PC-9 (cell line): ENCODE measurements at regions not wholly inside any gene's neighbourhood (a gene's known extent, or its start where the extent isn't known, plus 50 kb on each side); places are given as distances from the start of the nearest gene placed in this dataset.

Experiments
- CTCF ChIP-seq: fragments of 200-600 bp; sonication (generic); conservative IDR thresholded peaks from 2 replicates; pipeline ENCODE4 v1.6.1; 2017; ENCODE audit warnings: mixed run types, antibody characterized with exemption, mild to moderate bottlenecking, moderate library complexity
- EZH2 ChIP-seq: fragments of 200-600 bp; sonication (generic); IDR thresholded peaks from 2 replicates; pipeline ENCODE4 v1.8.0; 2017; ENCODE audit warnings: antibody characterized with exemption, low read depth

GRCh38 chr2:100195942-100196341 lies 53.6 kb upstream of the AFF3 start:
- TF ChIP-seq EZH2 = no peak
- TF ChIP-seq CTCF = no peak
